Inflammatory macrophage (primary cell): ENCODE measurements at regions not wholly inside any gene's neighbourhood (a gene's known extent, or its start where the extent isn't known, plus 50 kb on each side); places are given as distances from the start of the nearest gene placed in this dataset.
"Not testable (repeated sequence)": the region's sequence is repeated elsewhere in the genome, so short reads cannot be mapped to it uniquely, and the experiment has no call there.

Source experiments
- DNase-seq, 2 donors: peaks; one replicate each; pipeline ENCODE4 v3.0.0-alpha.2; 2020 to 2022

GRCh38 chr14:45705940-45706534, 453.0 kb upstream of the MIS18BP1 start:
- DNase-seq = no peak

GRCh38 chr14:45699471-45699870, 446.5 kb upstream of the MIS18BP1 start:
- DNase-seq = no peak

GRCh38 chr14:45698462-45699134, 445.6 kb upstream of the MIS18BP1 start:
- DNase-seq = no peak

DNA sequence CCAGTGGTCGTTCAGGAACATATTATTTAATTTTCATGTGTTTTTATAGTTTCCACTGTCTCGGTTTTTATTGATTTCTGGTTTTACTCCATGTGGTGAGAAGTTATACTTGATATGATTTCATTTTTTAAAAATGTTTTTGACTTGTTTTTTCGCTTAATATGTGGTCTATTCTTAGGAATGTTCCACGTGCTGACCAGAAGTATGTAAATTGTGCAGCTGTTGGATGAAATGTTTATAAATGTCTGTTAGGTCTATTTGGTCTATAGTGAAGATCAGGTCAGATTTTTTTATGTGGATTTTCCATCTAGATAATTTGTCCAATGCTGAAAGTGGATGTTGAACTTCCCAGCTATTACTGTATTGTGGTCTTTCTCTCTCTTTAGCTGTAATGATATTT, 433.8 kb upstream of the MIS18BP1 start:
- no peak for DNase-seq

- no peak for DNase-seq
Measured at GRCh38 chr14:45680531-45680930, 427.5 kb upstream of the MIS18BP1 start.

- no peak for DNase-seq
Measured at GRCh38 chr14:45679853-45680252, 426.9 kb upstream of the MIS18BP1 start.

- DNase-seq = no peak
Measured at GRCh38 chr14:45678163-45678562, 425.2 kb upstream of the MIS18BP1 start.

DNA sequence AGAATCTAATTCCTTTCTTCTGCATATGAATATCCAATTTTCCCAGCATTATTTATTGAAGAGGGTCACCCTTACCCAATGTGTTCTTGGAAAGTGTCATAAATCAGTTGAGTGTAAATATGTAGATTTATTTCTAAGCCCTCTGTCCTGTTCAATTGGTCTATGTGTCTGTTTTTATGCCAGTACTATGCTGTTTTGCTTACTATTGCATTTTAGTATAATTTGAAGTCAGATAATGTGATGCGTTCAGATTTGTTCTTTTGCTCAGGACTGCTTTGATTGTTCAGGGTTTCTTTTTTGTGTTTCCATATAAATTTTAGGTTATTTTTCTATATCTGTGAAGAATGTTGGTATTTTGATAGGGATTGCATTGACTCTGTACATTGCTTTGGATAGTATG, 420.4 kb upstream of the MIS18BP1 start:
- DNase-seq = no peak

DNA sequence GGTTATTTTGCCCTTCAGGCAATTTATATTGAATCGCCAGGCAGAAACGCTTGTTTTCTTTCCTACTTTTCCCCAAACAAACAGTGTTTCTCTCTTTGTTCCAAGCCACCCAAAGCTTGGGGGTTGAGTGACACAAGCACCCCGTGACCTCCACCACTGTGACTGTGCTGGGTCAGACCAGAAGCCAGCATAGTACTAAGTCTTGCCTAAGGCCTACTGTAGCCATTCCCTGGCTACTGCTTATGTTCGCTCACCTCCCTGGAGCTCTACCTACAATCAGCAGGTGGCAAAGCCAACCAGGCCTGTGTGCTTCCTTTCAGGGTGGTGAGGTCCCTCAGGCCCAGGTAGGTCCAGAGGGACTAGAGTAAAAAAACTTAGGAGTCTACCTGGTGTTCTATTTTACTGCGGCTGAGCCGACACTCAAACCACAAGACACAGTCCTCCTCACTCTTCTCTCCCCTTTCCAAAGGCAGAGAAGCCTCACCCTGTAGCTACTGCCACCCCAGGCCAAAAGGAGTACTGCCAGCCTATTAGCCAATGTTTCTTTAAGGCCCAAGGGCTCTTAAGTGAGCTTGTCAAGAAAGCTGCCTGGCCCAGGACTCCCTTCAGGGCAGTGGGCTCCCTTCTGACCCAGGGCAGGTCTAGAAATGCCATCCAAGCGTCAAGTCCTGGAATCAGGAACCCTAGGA, 411.8 kb upstream of the MIS18BP1 start:
- DNase-seq = no peak

DNA sequence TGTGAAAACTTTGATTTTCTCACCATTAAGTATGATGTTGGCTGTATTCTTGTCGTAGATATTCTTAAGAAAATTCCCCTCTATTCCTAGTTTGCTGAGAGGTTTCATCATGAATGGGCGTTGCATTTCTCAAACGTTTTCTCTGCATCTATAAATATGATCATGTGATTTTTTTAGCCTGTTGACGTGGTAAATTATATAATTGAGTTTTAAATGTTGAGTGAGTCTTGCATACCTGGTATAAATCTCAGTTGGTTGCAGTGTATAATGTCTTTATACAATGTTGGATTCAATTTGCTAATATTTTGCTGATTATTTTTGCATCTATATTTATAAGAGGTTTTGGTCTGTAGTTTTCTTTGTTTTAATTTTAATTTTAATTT, 405.9 kb upstream of the MIS18BP1 start:
- DNase-seq = no peak

GRCh38 chr14:45658226-45658916, 405.4 kb upstream of the MIS18BP1 start:
- DNase-seq = no peak

GRCh38 chr14:45651890-45652289, 398.9 kb upstream of the MIS18BP1 start:
- no peak for DNase-seq

GRCh38 chr14:45650754-45651153, 397.8 kb upstream of the MIS18BP1 start:
- DNase-seq = no peak

GRCh38 chr14:45649051-45649450, 396.0 kb upstream of the MIS18BP1 start:
- DNase-seq = no peak

DNA sequence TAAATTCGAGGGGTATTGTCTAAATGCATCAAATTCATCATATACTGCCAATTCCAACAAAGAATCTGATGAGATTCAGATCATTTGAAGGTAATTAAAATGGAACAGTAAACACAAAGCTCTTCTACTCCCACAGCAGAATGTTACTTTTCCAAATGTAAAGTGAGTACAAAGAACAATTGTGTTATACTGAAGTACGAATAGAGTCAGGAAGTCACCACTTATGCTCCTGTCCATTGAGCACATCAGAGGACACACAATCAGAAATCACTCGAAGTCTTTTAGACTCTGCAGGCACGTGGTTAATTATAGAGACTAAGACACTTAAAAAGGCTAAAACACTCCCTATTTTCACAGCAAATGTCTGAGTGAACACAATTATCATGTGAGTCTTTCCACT, 388.5 kb upstream of the MIS18BP1 start:
- DNase-seq = no peak

GRCh38 chr14:45634651-45635441, 381.8 kb upstream of the MIS18BP1 start:
- DNase-seq = not testable (repeated sequence)

DNA sequence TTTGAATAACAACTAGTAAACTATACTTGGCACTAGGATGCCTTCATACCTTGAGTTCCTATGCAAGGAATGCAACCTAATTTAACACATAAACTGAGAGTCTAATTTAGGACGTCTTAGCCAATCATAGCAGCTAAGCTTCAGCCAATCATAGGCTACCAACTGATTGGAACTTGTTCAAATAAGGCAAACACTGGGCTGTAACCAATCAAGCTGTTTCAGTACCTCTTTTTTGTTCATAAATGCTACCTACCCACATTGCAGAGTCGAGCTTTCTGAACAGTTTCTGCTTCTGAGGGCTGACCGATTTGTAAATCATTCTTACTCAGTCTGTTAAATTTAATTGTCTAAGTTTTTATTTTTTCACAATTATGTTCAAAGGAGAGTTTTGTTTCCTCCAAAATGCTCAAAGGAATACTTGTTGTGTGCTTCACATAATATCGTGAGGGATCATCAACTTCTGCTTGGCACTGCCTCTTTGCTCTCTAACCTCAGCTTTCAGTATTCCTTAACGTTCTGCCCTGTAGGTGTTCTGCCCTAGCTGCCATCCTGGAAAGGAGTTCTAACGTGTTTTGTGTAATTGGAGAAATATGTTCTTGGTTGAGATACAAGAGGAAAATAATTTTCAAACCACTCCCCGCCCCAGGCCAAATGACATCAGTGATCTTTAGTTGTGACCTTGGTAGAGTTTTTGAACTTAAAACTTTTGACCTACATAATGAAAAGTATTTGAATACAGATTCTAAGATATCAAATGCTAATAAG, 380.4 kb upstream of the MIS18BP1 start:
- DNase-seq = no peak

DNA sequence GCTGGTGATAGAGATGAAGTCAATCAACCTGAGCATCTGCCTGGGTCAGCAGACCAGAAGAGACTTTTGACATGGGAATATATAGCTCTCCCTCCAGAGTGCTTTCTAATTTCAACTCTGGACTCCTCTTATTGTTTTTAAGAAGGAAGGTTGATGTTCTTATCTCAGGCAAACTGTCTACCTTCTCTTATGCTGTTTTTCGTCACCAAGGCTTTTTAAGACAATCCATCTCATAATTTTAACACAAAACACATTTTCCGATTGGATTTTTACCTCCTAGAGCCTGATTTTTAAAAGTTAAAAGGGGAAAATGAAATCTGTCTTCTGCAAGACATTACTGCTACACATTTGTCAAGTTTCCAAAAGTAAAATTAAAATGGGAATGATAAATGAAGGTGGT, 368.7 kb upstream of the MIS18BP1 start:
- no peak for DNase-seq

DNA sequence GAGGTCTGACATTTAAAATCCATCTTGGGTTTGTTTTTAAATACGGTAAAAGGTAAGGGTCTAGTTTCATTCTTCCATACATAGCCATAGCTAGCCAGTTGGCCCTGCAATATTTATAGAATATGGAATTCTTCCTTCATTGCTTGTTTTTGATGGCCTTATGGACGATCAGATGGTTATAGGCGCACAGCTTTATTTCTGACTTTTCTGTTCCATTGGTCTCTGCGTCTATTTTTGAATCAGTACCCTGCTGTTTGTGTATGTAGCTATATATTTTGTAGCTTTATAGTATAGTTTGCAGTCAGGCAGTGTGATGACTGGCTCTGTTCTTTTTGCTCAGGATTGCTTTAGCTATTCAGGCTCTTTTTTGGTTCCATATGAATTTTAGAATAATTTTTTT, 366.8 kb upstream of the MIS18BP1 start:
- DNase-seq = no peak

DNA sequence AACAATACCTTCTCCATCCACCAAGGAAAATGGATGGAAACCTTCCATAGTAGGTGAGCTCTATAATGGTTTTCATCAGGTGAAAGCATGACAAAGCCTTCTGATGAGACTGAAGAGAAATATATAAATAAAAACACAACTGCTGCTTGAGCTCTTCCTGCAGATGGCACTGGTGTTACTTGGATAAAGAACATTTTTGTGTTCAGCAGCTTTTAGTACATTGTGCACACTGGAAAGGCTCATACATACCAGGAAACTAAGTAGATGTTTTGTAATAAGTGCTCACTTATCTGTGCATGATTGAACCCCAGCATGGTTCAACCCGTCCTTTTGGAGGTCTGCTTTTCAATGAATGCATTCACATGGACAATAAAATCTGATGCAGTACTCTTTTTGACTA, 357.3 kb upstream of the MIS18BP1 start:
- DNase-seq = no peak

GRCh38 chr14:45587142-45587541, 334.1 kb upstream of the MIS18BP1 start:
- no peak for DNase-seq

DNA sequence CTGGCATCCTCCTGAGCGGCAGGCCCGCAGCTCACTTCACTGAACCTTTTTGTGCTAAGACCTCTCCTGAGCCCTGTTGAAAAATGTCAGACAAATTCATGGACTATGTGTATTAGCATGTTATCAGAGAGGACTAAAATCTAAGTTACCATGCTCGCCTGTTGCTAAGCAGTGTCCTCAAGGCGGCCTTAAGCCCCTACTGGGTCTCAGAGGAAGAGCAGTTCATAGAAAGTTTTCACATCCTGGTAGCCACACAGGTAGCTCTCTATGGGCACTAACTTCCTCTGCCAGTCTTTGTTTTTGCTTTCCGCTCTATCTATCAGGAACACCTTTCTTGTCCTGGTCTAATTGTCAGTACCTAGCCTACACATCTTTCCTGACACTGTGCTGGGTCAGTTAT, 306.6 kb upstream of the MIS18BP1 start:
- DNase-seq = no peak
